ENCODE measurements at regions not wholly inside any gene's neighbourhood (a gene's known extent, or its start where the extent isn't known, plus 50 kb on each side); places are given as distances from the start of the nearest gene placed in this dataset.

- peaks cover 0 to 14% (median 7%) of the 10 kb centered on the region in 5 donors for H3K9me3 ChIP-seq (ENCODE audit: control insufficient read depth in 5 of 5, low read length in 5 of 5)
- H3K36me3 ChIP-seq (ENCODE audit: control insufficient read depth in 5 of 5, insufficient read depth in 5 of 5, low read length in 5 of 5): no peaks in the 10 kb centered on the region
- no peaks in the 10 kb centered on the region for H3K27me3 ChIP-seq (ENCODE audit: control insufficient read depth in 5 of 5, insufficient read depth in 4 of 5, low read length in 5 of 5)
- H3K9ac ChIP-seq (ENCODE audit: low read length in 5 of 5): no peak overlapping the region
- no peak overlapping the region for H3K27ac ChIP-seq (ENCODE audit: low read depth, low read length)
- H3K4me3 ChIP-seq (ENCODE audit: low read depth in 1 of 5, low read length in 5 of 5): no peak overlapping the region
- H3K4me1 ChIP-seq (ENCODE audit: control insufficient read depth in 5 of 5, insufficient read depth in 5 of 5, low read length in 5 of 5): no peaks in the 10 kb centered on the region
Observed at GRCh38 chr1:222252788-222253187, 295.1 kb downstream of the HHIPL2 start.

GRCh38 chr1:222251847-222252246 is 296.1 kb downstream of the HHIPL2 start:
- Histone ChIP-seq H3K36me3 (ENCODE audit: control insufficient read depth in 5 of 5, insufficient read depth in 5 of 5, low read length in 5 of 5) (no peaks in the 10 kb centered on the region), H3K27ac (ENCODE audit: low read depth, low read length) (no peak overlapping the region), H3K4me1 (ENCODE audit: control insufficient read depth in 5 of 5, insufficient read depth in 5 of 5, low read length in 5 of 5) (no peaks in the 10 kb centered on the region), H3K27me3 (ENCODE audit: control insufficient read depth in 5 of 5, insufficient read depth in 4 of 5, low read length in 5 of 5) (no peaks in the 10 kb centered on the region), H3K9ac (ENCODE audit: low read length in 5 of 5) (no peak overlapping the region), H3K9me3 (ENCODE audit: control insufficient read depth in 5 of 5, low read length in 5 of 5) (peaks cover 0 to 14% (median 7%) of the 10 kb centered on the region in 5 donors), H3K4me3 (ENCODE audit: low read depth in 1 of 5, low read length in 5 of 5) (no peak overlapping the region)

- Histone ChIP-seq H3K4me1 (ENCODE audit: control insufficient read depth in 5 of 5, insufficient read depth in 5 of 5, low read length in 5 of 5) (no peaks in the 10 kb centered on the region), H3K27ac (ENCODE audit: low read depth, low read length) (no peak overlapping the region), H3K36me3 (ENCODE audit: control insufficient read depth in 5 of 5, insufficient read depth in 5 of 5, low read length in 5 of 5) (no peaks in the 10 kb centered on the region), H3K4me3 (ENCODE audit: low read depth in 1 of 5, low read length in 5 of 5) (no peak overlapping the region), H3K27me3 (ENCODE audit: control insufficient read depth in 5 of 5, insufficient read depth in 4 of 5, low read length in 5 of 5) (no peaks in the 10 kb centered on the region), H3K9ac (ENCODE audit: low read length in 5 of 5) (no peak overlapping the region), H3K9me3 (ENCODE audit: control insufficient read depth in 5 of 5, low read length in 5 of 5) (peaks cover 0 to 14% (median 7%) of the 10 kb centered on the region in 5 donors)
Observed at GRCh38 chr1:222250376-222250775, 297.5 kb downstream of the HHIPL2 start.

DNA sequence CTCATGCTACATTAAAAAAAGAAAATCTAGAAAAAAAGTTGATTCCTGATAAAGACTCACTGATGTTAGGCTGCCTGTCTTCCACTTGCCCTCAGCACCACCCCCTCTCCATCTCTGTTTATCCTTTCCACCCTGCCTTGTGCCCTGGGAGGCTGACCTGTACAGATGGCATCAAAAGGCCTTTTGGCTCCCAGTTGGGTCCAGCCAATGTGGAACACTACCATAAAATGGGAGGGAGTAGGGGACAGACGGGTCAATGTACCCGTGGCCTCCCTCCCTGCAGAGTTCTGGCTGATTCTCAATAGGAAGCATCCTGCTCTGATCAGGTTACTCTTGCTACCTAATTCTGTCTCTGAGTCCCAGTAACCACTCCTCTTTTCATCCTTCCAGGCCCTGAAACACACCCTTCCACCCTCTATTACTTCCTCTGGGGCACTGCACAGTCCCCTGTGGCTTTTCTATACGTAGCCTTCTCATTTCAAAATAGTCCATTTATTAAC is 300.0 kb downstream of the HHIPL2 start:
- Histone ChIP-seq H3K9ac (ENCODE audit: low read length in 5 of 5) (no peak overlapping the region), H3K27me3 (ENCODE audit: control insufficient read depth in 5 of 5, insufficient read depth in 4 of 5, low read length in 5 of 5) (no peaks in the 10 kb centered on the region), H3K36me3 (ENCODE audit: control insufficient read depth in 5 of 5, insufficient read depth in 5 of 5, low read length in 5 of 5) (no peaks in the 10 kb centered on the region), H3K4me1 (ENCODE audit: control insufficient read depth in 5 of 5, insufficient read depth in 5 of 5, low read length in 5 of 5) (no peaks in the 10 kb centered on the region), H3K4me3 (ENCODE audit: low read depth in 1 of 5, low read length in 5 of 5) (no peak overlapping the region), H3K27ac (ENCODE audit: low read depth, low read length) (no peak overlapping the region), H3K9me3 (ENCODE audit: control insufficient read depth in 5 of 5, low read length in 5 of 5) (peaks cover 0 to 6% (median 0%) of the 10 kb centered on the region in 5 donors)

DNA sequence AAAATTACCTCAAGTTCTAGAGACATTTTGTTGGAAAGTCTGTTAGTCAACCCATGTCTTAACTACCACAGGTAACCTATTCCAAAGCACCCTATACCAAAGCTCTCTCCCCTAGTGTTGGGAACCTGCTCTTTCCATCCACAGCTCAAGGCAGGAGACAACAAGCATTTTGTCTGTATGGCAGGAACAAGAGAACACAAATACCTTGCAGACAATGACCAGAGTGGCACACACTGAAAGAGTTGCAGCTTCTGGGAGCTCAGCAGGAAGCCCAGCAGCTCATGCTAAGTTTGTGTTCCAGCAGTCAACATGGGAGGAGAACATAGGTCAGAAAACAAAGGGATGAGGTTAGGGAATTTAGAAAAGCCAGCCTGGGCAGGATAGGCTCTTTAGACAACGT is 300.8 kb downstream of the HHIPL2 start:
- H3K4me1 ChIP-seq (ENCODE audit: control insufficient read depth in 5 of 5, insufficient read depth in 5 of 5, low read length in 5 of 5): no peaks in the 10 kb centered on the region
- H3K4me3 ChIP-seq (ENCODE audit: low read depth in 1 of 5, low read length in 5 of 5): no peak overlapping the region
- no peak overlapping the region for H3K9ac ChIP-seq (ENCODE audit: low read length in 5 of 5)
- H3K9me3 ChIP-seq (ENCODE audit: control insufficient read depth in 5 of 5, low read length in 5 of 5): peaks cover 0 to 3% (median 0%) of the 10 kb centered on the region in 5 donors
- H3K27me3 ChIP-seq (ENCODE audit: control insufficient read depth in 5 of 5, insufficient read depth in 4 of 5, low read length in 5 of 5): no peaks in the 10 kb centered on the region
- H3K36me3 ChIP-seq (ENCODE audit: control insufficient read depth in 5 of 5, insufficient read depth in 5 of 5, low read length in 5 of 5): no peaks in the 10 kb centered on the region
- H3K27ac ChIP-seq (ENCODE audit: low read depth, low read length): no peak overlapping the region

DNA sequence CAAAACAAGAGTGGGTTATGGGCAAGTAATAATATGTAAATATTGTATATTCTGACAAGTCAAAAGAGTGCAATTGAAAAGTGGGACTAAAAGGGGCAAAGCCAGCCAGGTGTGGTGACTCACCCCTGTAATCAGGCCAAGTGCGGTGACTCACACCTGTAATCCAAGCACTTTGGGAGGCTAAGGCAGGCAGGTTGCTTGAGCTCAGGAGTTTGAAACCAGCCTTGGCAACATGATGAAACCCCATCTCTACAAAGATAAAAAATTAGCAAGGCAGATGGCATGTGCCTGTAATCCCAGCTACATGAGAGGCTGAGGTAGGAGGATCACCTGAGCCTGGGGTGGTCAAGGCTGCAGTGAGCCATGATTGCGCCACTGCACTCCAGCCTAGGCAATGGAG is 304.0 kb downstream of the HHIPL2 start:
- no peak overlapping the region for H3K4me3 ChIP-seq (ENCODE audit: low read depth in 1 of 5, low read length in 5 of 5)
- no peaks in the 10 kb centered on the region for H3K9me3 ChIP-seq (ENCODE audit: control insufficient read depth in 5 of 5, low read length in 5 of 5)
- H3K4me1 ChIP-seq (ENCODE audit: control insufficient read depth in 5 of 5, insufficient read depth in 5 of 5, low read length in 5 of 5): no peaks in the 10 kb centered on the region
- no peak overlapping the region for H3K27ac ChIP-seq (ENCODE audit: low read depth, low read length)
- no peak overlapping the region for H3K9ac ChIP-seq (ENCODE audit: low read length in 5 of 5)
- H3K36me3 ChIP-seq (ENCODE audit: control insufficient read depth in 5 of 5, insufficient read depth in 5 of 5, low read length in 5 of 5): no peaks in the 10 kb centered on the region
- H3K27me3 ChIP-seq (ENCODE audit: control insufficient read depth in 5 of 5, insufficient read depth in 4 of 5, low read length in 5 of 5): no peaks in the 10 kb centered on the region

- H3K27me3 ChIP-seq (ENCODE audit: control insufficient read depth in 5 of 5, insufficient read depth in 4 of 5, low read length in 5 of 5): no peaks in the 10 kb centered on the region
- H3K9ac ChIP-seq (ENCODE audit: low read length in 5 of 5): no peak overlapping the region
- H3K4me3 ChIP-seq (ENCODE audit: low read depth in 1 of 5, low read length in 5 of 5): no peak overlapping the region
- H3K36me3 ChIP-seq (ENCODE audit: control insufficient read depth in 5 of 5, insufficient read depth in 5 of 5, low read length in 5 of 5): no peaks in the 10 kb centered on the region
- H3K27ac ChIP-seq (ENCODE audit: low read depth, low read length): no peak overlapping the region
- no peaks in the 10 kb centered on the region for H3K9me3 ChIP-seq (ENCODE audit: control insufficient read depth in 5 of 5, low read length in 5 of 5)
- H3K4me1 ChIP-seq (ENCODE audit: control insufficient read depth in 5 of 5, insufficient read depth in 5 of 5, low read length in 5 of 5): no peaks in the 10 kb centered on the region
Observed at GRCh38 chr1:222242492-222242891, 305.4 kb downstream of the HHIPL2 start.

DNA sequence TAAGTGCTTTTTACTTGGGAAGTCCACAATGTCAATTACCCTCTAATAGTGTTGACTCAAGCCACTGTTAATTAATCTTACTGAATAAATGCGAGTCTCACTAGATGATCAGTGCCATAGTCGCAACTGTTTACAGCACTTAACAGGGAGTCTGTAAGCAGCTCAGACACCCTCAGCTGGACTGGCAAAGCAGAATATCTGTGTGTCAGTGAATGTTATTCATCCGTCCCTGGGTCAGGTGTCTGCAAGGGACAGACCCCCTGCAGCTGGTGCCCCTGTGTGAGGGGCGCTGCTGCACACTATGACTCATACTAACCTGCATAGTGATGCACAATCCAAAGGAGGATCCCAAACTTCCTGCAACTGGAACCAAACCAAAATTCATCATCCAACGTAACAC is 306.5 kb downstream of the HHIPL2 start:
- Histone ChIP-seq H3K4me3 (ENCODE audit: low read depth in 1 of 5, low read length in 5 of 5) (no peak overlapping the region), H3K9me3 (ENCODE audit: control insufficient read depth in 5 of 5, low read length in 5 of 5) (no peaks in the 10 kb centered on the region), H3K36me3 (ENCODE audit: control insufficient read depth in 5 of 5, insufficient read depth in 5 of 5, low read length in 5 of 5) (no peaks in the 10 kb centered on the region), H3K9ac (ENCODE audit: low read length in 5 of 5) (no peak overlapping the region), H3K27me3 (ENCODE audit: control insufficient read depth in 5 of 5, insufficient read depth in 4 of 5, low read length in 5 of 5) (no peaks in the 10 kb centered on the region), H3K27ac (ENCODE audit: low read depth, low read length) (no peak overlapping the region), H3K4me1 (ENCODE audit: control insufficient read depth in 5 of 5, insufficient read depth in 5 of 5, low read length in 5 of 5) (no peaks in the 10 kb centered on the region)

- no peak overlapping the region for H3K27ac ChIP-seq (ENCODE audit: low read depth, low read length)
- H3K9ac ChIP-seq (ENCODE audit: low read length in 5 of 5): no peak overlapping the region
- H3K36me3 ChIP-seq (ENCODE audit: control insufficient read depth in 5 of 5, insufficient read depth in 5 of 5, low read length in 5 of 5): no peaks in the 10 kb centered on the region
- no peak overlapping the region for H3K4me3 ChIP-seq (ENCODE audit: low read depth in 1 of 5, low read length in 5 of 5)
- H3K27me3 ChIP-seq (ENCODE audit: control insufficient read depth in 5 of 5, insufficient read depth in 4 of 5, low read length in 5 of 5): no peaks in the 10 kb centered on the region
- no peaks in the 10 kb centered on the region for H3K9me3 ChIP-seq (ENCODE audit: control insufficient read depth in 5 of 5, low read length in 5 of 5)
- no peaks in the 10 kb centered on the region for H3K4me1 ChIP-seq (ENCODE audit: control insufficient read depth in 5 of 5, insufficient read depth in 5 of 5, low read length in 5 of 5)
Observed at GRCh38 chr1:222240536-222241181, 307.2 kb downstream of the HHIPL2 start.

DNA sequence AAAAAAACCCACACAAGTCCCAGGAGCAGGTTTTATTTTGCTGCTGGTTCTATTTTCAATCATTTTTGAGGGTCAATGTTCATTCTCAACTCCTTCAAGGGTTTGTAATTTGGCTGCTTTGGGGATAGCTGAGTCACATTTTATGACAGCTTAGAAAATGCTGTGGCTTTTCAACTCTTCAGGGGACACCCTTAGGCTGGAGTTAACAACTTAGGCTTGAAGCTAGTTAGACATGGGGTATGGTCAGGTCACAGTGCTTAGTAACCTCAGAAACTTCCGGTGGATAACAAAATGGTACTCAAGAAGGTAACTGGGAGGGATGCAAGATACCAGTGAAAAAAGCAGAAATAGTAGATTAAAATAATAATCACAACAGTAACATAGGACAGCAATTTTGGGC is 308.8 kb downstream of the HHIPL2 start:
- H3K4me3 ChIP-seq (ENCODE audit: low read depth in 1 of 5, low read length in 5 of 5): no peak overlapping the region
- H3K4me1 ChIP-seq (ENCODE audit: control insufficient read depth in 5 of 5, insufficient read depth in 5 of 5, low read length in 5 of 5): no peaks in the 10 kb centered on the region
- H3K27ac ChIP-seq (ENCODE audit: low read depth, low read length): no peak overlapping the region

More for the DNA sequence above, 308.8 kb downstream of the HHIPL2 start:
- Histone ChIP-seq H3K36me3 (ENCODE audit: control insufficient read depth in 5 of 5, insufficient read depth in 5 of 5, low read length in 5 of 5) (no peaks in the 10 kb centered on the region), H3K9me3 (ENCODE audit: control insufficient read depth in 5 of 5, low read length in 5 of 5) (no peaks in the 10 kb centered on the region), H3K27me3 (ENCODE audit: control insufficient read depth in 5 of 5, insufficient read depth in 4 of 5, low read length in 5 of 5) (no peaks in the 10 kb centered on the region), H3K9ac (ENCODE audit: low read length in 5 of 5) (no peak overlapping the region)
